ENCODE measurements at regions not wholly inside any gene's neighbourhood (a gene's known extent, or its start where the extent isn't known, plus 50 kb on each side); places are given as distances from the start of the nearest gene placed in this dataset.
"Not testable (repeated sequence)": the region's sequence is repeated elsewhere in the genome, so short reads cannot be mapped to it uniquely, and the experiment has no call there.

GRCh38 chr7:153410997-153411642 lies 641.1 kb upstream of the DPP6 start:
- DNase-seq: not testable (repeated sequence)

- not testable (repeated sequence) for DNase-seq
These were observed 639.9 kb upstream of the DPP6 start for GRCh38 chr7:153412114-153412823.

- not testable (repeated sequence) for DNase-seq
These were observed 639.4 kb upstream of the DPP6 start for GRCh38 chr7:153412824-153413198.

GRCh38 chr7:153413199-153413539 lies 639.0 kb upstream of the DPP6 start:
- no peak for DNase-seq

- DNase-seq: no peak
These were observed 638.5 kb upstream of the DPP6 start for GRCh38 chr7:153413540-153414287.

GRCh38 chr7:153414288-153414629 lies 637.9 kb upstream of the DPP6 start:
- no peak for DNase-seq

GRCh38 chr7:153415632-153416031 lies 636.6 kb upstream of the DPP6 start:
- no peak for DNase-seq

GRCh38 chr7:153422291-153423209 lies 629.6 kb upstream of the DPP6 start:
- no peak for DNase-seq

- no peak for DNase-seq
These were observed 629.0 kb upstream of the DPP6 start for GRCh38 chr7:153423210-153423590.

- no peak for DNase-seq
These were observed 621.3 kb upstream of the DPP6 start for GRCh38 chr7:153430931-153431330.

- no peak for DNase-seq
These were observed 620.1 kb upstream of the DPP6 start for GRCh38 chr7:153432063-153432462.

- no peak for DNase-seq
These were observed 619.0 kb upstream of the DPP6 start for GRCh38 chr7:153433223-153433622.

- DNase-seq: no peak
These were observed 611.5 kb upstream of the DPP6 start for GRCh38 chr7:153440715-153441114.

- no peak for DNase-seq
These were observed 609.0 kb upstream of the DPP6 start for GRCh38 chr7:153443032-153443701.

GRCh38 chr7:153444641-153445040 lies 607.6 kb upstream of the DPP6 start:
- no peak for DNase-seq

GRCh38 chr7:153445641-153446040 lies 606.6 kb upstream of the DPP6 start:
- no peak for DNase-seq

GRCh38 chr7:153446490-153446889 lies 605.7 kb upstream of the DPP6 start:
- DNase-seq: no peak

GRCh38 chr7:153447011-153447410 lies 605.2 kb upstream of the DPP6 start:
- no peak for DNase-seq

- no peak for DNase-seq
These were observed 599.5 kb upstream of the DPP6 start for GRCh38 chr7:153452661-153453060.

GRCh38 chr7:153454306-153454705 lies 597.9 kb upstream of the DPP6 start:
- no peak for DNase-seq

- peak; percentile 34 for DNase-seq
These were observed 594.5 kb upstream of the DPP6 start for GRCh38 chr7:153457746-153458145.

- no peak for DNase-seq
These were observed 582.1 kb upstream of the DPP6 start for GRCh38 chr7:153470004-153470671.

All from NCI-H774 (cell line).